A673 (cell line): ENCODE measurements at regions not wholly inside any gene's neighbourhood (a gene's known extent, or its start where the extent isn't known, plus 50 kb on each side); places are given as distances from the start of the nearest gene placed in this dataset.

ENCODE experiments used
- BruUV-seq: library from RNA; stranded (reverse); fragments of 400-500 nt; replicated peaks from 2 replicates; lab custom pipeline; 2021; lab: Mats Ljungman, UMichigan
- CTCF ChIA-PET: fragments of 300-600 bp; sonication (Branson Sonifier 250); formaldehyde crosslinking; loops from one replicate; lab custom pipeline; 2022; ENCODE audit warnings: antibody characterized with exemption; lab: Charles Lee
- POLR2A ChIA-PET: fragments of 300-600 bp; sonication (Branson Sonifier 250); formaldehyde crosslinking; loops from one replicate; lab custom pipeline; 2022; ENCODE audit warnings: antibody characterized with exemption; ENCODE audit not compliant: low non-redundant PET; lab: Charles Lee
- DNase-seq: peaks from one replicate; pipeline ENCODE4 v3.0.0-alpha.2; 2015; ENCODE audit warnings: low spot score
- H3K27ac ChIP-seq: fragments of 200-600 bp; sonication (generic); 2 replicates; pipeline ENCODE4 v1.5.1; 2016; ENCODE audit warnings: mixed run types, low read depth, mild to moderate bottlenecking, mixed read lengths, antibody characterized with exemption, low read length; ENCODE audit not compliant: poor library complexity, severe bottlenecking
- H3K27me3 ChIP-seq: fragments of 200-600 bp; sonication (generic); replicated peaks from 2 replicates; pipeline ENCODE4 v1.6.1; 2017; ENCODE audit warnings: mixed run types, low read depth, mild to moderate bottlenecking, mixed read lengths, antibody characterized with exemption, low read length; ENCODE audit not compliant: insufficient read depth, poor library complexity
- H3K36me3 ChIP-seq: fragments of 200-600 bp; sonication (generic); 2 replicates; pipeline ENCODE4 v1.6.1; 2016; ENCODE audit warnings: mixed run types, mild to moderate bottlenecking, mixed read lengths, antibody characterized with exemption, low read length; ENCODE audit not compliant: insufficient read depth, poor library complexity, severe bottlenecking
- H3K4me1 ChIP-seq: fragments of 200-600 bp; sonication (generic); 2 replicates; pipeline ENCODE4 v1.6.1; 2017; ENCODE audit warnings: mixed run types, mild to moderate bottlenecking, mixed read lengths, antibody characterized with exemption, low read length; ENCODE audit not compliant: insufficient read depth, poor library complexity, severe bottlenecking
- H3K4me3 ChIP-seq: fragments of 200-600 bp; sonication (generic); 2 replicates; pipeline ENCODE4 v1.5.1; 2016; ENCODE audit warnings: low read depth, mixed run types, mild to moderate bottlenecking, mixed read lengths, low read length; ENCODE audit not compliant: poor library complexity, severe bottlenecking
- H3K9me3 ChIP-seq: fragments of 200-600 bp; sonication (generic); 2 replicates; pipeline ENCODE4 v1.6.1; 2016; ENCODE audit warnings: mixed run types, low read depth, mild to moderate bottlenecking, mixed read lengths, antibody characterized with exemption, low read length; ENCODE audit not compliant: poor library complexity, severe bottlenecking
- CTCF ChIP-seq: fragments of 300-800, 200-600 bp; sonication (generic); conservative IDR thresholded peaks from 2 replicates; pipeline ENCODE4 v1.5.1; 2017; ENCODE audit warnings: low read depth, mild to moderate bottlenecking, antibody characterized with exemption, low read length, moderate library complexity, mixed read lengths
- EZH2 ChIP-seq: fragments of 200-600 bp; sonication (generic); IDR thresholded peaks from 2 replicates; pipeline ENCODE4 v1.6.1; 2017; ENCODE audit warnings: borderline replicate concordance, low read depth, mild to moderate bottlenecking, mixed read lengths, antibody characterized with exemption, low read length; ENCODE audit not compliant: poor library complexity, severe bottlenecking
- intact Hi-C: fragments of 100-400 bp; cut with micrococcal nuclease; formaldehyde crosslinking; loops from one replicate; pipeline ENCODE4 v1.10.0; 2022; ENCODE audit not compliant: unreplicated experiment

DNA sequence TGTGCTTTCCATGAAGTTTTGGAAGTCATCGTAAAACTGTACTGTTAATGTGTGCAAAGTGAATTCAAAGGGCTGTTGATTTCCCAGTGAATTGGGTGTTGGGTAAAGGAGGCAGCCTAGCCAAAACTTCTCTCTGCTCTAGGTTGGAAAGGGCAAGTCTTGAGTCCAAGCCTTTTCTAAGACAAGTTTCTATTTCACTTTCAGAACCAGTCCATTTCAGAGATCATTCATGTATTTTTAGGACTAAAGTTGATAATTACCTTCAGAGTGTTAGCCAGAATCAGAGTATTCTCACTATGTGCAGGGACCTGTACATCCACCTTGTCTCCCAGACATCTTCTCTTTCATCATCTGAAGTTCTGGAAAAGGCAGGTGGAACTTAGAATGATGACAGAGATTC, 636.1 kb upstream of the KLHL29 start:
- POLR2A ChIA-PET, result no interaction called here
- H3K9me3 ChIP-seq, result no peaks in the 10 kb centered on the region
- TF ChIP-seq EZH2, result no peak
- TF ChIP-seq CTCF, result no peak

DNA sequence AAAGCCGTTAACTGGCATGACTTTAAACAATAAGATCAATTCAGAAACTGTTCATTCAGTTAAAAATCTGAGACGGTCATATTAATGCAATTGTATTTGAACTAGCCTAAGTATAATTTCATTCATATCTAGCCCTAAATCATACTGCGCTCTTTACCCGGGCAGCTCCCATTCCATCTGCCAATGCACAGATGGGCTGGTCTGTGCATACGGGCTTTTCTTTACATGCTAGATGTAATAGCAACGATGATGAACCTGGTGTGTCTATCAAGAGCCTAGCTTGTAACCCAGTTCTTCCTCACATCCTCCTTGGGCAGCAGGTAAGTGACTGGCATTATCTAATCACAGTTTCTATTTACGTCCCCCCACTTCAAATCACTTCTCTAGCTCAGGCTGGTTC, 631.5 kb upstream of the KLHL29 start:
- intact Hi-C loops, result no loop called here
- Histone ChIP-seq H3K4me1 (no peaks in the 10 kb centered on the region), H3K4me3 (no peak overlapping the region), H3K9me3 (no peaks in the 10 kb centered on the region), H3K36me3 (no peaks in the 10 kb centered on the region), H3K27ac (no peak overlapping the region), H3K27me3 (no peaks in the 10 kb centered on the region)
- POLR2A ChIA-PET, result no interaction called here
- DNase-seq, result no peak
- no TSS peak for BruUV-seq
- CTCF ChIA-PET, result no interaction called here
- no peak for TF ChIP-seq EZH2
- TF ChIP-seq CTCF, result no peak

More for the DNA sequence above, 636.1 kb upstream of the KLHL29 start:
- H3K4me1 ChIP-seq, result no peaks in the 10 kb centered on the region
- intact Hi-C loops, result no loop called here
- H3K27ac ChIP-seq, result no peak overlapping the region
- CTCF ChIA-PET, result no interaction called here
- H3K36me3 ChIP-seq, result no peaks in the 10 kb centered on the region
- no peak overlapping the region for H3K4me3 ChIP-seq
- no peaks in the 10 kb centered on the region for H3K27me3 ChIP-seq
- no TSS peak for BruUV-seq
- no peak for DNase-seq

DNA sequence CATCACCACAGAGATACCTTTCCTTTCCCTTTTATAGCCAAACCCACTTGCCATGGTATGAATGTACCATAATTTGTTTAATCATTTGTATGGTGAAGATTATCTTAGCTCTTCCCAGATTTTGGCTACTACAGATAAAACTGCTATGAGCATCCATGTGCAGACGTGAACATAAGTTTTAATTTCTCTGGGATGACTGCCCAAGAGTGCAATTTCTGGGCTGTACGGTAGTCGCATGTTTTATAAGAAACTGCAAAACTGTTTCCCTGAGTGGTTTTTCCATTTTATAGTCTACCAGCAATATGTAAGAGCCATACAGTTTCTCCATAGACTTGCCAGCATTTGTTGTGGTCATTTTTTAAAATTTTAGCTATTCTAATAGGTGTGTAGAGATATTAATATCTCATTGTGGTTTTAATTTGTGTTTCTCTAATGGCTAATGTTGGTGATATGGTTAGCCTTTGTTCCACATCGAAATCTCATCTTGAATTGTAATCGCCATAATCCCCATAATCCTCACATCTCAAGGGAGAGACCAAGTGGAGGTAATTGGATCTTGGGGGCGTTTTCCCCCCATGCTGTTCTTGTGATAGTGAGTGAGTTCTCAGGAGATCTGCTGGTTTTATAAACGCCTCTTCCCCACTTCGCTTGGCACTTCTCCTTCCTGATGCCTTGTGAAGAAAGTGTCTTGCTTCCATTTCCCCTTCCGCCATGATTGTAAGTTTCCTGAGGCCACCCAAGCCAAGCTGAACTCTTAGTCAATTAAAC, 628.5 kb upstream of the KLHL29 start:
- no peaks in the 10 kb centered on the region for H3K27me3 ChIP-seq
- H3K27ac ChIP-seq, result no peak overlapping the region
- intact Hi-C loops, result no loop called here
- no TSS peak for BruUV-seq
- TF ChIP-seq CTCF (no peak), EZH2 (no peak)
- DNase-seq, result peak; percentile 0
- no peaks in the 10 kb centered on the region for H3K9me3 ChIP-seq
- H3K36me3 ChIP-seq, result no peaks in the 10 kb centered on the region
- no peaks in the 10 kb centered on the region for H3K4me1 ChIP-seq
- ChIA-PET CTCF (no interaction called here), POLR2A (no interaction called here)
- no peak overlapping the region for H3K4me3 ChIP-seq
